ENCODE measurements at regions not wholly inside any gene's neighbourhood (a gene's known extent, or its start where the extent isn't known, plus 50 kb on each side); places are given as distances from the start of the nearest gene placed in this dataset.
A peak's percentile ranks its signal among the peaks of the same experiment; 100 is the strongest.

GRCh38 chr5:53361708-53362107, 118.7 kb upstream of the FST start:
- peak overlapping the region in 1 of 2 donors; percentile 31 for H3K27ac Mint-ChIP-seq
- peaks cover 3 to 4% of the 10 kb centered on the region in 2 donors for H3K9me3 Mint-ChIP-seq
- H3K36me3 Mint-ChIP-seq: peaks cover 0 to 4% of the 10 kb centered on the region in 2 donors
- DNase-seq (ENCODE audit: low spot score in 2 of 2) (no peak), ATAC-seq (no peak)

DNA sequence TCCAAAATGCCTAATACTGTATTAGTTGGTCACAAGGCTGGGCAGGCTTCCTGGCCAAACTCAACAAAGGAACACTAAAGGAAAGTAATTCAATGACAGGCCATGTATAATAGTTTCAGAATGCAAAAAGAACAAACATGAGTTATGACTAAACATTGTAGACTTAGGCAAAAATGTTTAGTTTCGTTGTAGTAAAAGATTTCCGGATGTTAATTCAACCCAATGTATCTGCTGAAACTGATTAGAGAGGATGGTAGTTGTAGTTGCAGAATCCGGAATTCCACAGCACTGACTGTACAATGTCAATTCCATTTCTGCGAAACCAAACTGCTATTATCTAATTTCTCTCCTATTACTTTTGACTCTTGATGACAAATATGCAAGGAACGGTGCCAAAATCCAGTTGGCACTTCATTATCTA, 117.9 kb upstream of the FST start:
- Mint-ChIP-seq H3K36me3 (peaks cover 0 to 4% of the 10 kb centered on the region in 2 donors), H3K27ac (no peak overlapping the region), H3K9me3 (no peaks in the 10 kb centered on the region)
- ATAC-seq (no peak), DNase-seq (ENCODE audit: low spot score in 2 of 2) (no peak)

DNA sequence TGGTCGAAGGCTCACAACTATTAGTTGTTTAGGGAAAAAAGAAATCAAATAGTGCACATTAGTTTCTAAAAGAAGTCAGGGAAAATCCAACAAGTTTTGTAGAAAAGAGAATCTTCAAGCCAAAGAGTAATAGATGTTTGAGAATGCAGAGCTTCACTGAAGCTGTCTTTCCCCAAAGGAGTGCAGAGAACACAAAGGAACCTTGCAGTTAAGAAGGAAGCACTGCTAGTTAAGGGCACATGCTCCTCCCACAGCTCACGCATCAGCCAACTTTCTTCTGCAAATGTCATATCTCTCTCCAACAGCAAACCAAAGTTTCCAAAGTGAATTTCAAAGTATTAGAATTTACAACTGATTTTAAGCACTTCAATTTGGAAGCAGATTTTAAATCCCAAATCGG, 116.4 kb upstream of the FST start:
- H3K9me3 Mint-ChIP-seq: no peaks in the 10 kb centered on the region
- DNase-seq (ENCODE audit: low spot score in 2 of 2) (no peak), ATAC-seq (no peak)

GRCh38 chr5:53366245-53366644, 114.2 kb upstream of the FST start:
- peak overlapping the region in 1 of 2 donors; percentile 62 for H3K27ac Mint-ChIP-seq

More for the DNA sequence above, 116.4 kb upstream of the FST start:
- peaks cover 0 to 4% of the 10 kb centered on the region in 2 donors for H3K36me3 Mint-ChIP-seq
- H3K27ac Mint-ChIP-seq: no peak overlapping the region

DNA sequence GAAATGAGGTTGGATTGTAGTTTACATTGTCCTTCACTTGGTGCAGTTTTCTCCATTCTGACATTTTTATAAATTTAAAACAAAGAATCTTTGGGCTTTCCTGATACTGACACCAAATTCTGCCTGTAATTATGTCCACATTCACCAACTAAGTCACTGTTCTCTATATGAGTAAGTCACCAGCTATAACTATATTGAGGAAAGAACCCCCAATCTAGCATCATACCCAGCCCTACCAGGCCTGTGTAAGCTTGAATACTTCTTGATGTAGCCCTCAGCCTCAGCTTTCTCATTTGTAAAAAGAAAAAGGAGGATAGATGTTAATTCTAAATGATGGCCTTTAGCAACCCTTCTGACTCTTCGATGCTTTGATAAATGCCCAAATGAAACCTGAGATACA, 112.7 kb upstream of the FST start:
- no peaks in the 10 kb centered on the region for H3K9me3 Mint-ChIP-seq
- peaks cover 0 to 4% of the 10 kb centered on the region in 2 donors for H3K36me3 Mint-ChIP-seq
- no peak overlapping the region for H3K27ac Mint-ChIP-seq
- DNase-seq (ENCODE audit: low spot score in 2 of 2) (no peak), ATAC-seq (peak in 1 of 2 donors; percentile 50)

More at GRCh38 chr5:53366245-53366644, 114.2 kb upstream of the FST start:
- peak in 1 of 2 donors; percentile 97 for ATAC-seq
- DNase-seq (ENCODE audit: low spot score in 2 of 2): no peak
- H3K9me3 Mint-ChIP-seq: no peaks in the 10 kb centered on the region
- H3K36me3 Mint-ChIP-seq: peaks cover 0 to 4% of the 10 kb centered on the region in 2 donors

DNA sequence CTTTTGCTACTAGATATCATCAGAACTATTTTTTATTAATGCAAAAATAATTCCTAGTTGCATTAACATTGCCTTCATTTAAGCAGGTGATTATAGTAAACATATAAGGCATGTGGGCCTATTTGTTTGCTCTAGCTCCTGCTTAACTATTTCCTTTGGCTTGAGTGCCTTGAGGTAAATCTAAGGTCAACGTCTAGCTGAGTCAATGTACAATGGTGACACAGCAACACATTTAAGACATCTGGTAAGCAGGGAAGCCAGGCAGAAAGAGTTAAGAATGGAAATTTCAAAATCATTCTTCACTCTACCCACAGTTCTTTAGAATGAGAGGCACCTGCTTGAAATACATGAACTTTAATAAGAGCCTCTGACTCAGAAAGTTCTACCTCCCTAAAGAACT, 111.9 kb upstream of the FST start:
- H3K9me3 Mint-ChIP-seq: no peaks in the 10 kb centered on the region
- ATAC-seq (no peak), DNase-seq (ENCODE audit: low spot score in 2 of 2) (no peak)
- peaks cover 0 to 4% of the 10 kb centered on the region in 2 donors for H3K36me3 Mint-ChIP-seq
- no peak overlapping the region for H3K27ac Mint-ChIP-seq

GRCh38 chr5:53368966-53369605, 111.3 kb upstream of the FST start:
- H3K27ac Mint-ChIP-seq: no peak overlapping the region
- peaks cover 0 to 4% of the 10 kb centered on the region in 2 donors for H3K36me3 Mint-ChIP-seq
- DNase-seq (ENCODE audit: low spot score in 2 of 2) (no peak), ATAC-seq (no peak)
- no peaks in the 10 kb centered on the region for H3K9me3 Mint-ChIP-seq

DNA sequence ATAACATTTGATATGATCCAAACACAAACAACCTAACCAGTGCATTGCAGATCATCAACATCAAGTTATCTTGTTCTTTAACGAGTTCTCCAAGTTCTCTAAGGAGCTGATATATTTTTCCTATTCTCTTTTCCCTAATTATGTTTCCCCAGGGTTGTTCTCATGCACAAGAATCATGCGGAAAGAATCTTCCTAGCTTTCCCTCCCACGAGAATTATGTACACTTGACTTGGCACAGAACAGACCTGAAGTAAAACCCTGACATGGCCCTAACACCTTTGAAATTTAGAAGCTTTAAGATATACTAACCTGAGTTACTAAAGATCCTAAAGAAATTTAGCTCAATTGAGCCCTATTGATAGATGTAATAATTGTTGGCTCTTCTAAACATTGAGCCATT, 110.7 kb upstream of the FST start:
- no peak for ATAC-seq

DNA sequence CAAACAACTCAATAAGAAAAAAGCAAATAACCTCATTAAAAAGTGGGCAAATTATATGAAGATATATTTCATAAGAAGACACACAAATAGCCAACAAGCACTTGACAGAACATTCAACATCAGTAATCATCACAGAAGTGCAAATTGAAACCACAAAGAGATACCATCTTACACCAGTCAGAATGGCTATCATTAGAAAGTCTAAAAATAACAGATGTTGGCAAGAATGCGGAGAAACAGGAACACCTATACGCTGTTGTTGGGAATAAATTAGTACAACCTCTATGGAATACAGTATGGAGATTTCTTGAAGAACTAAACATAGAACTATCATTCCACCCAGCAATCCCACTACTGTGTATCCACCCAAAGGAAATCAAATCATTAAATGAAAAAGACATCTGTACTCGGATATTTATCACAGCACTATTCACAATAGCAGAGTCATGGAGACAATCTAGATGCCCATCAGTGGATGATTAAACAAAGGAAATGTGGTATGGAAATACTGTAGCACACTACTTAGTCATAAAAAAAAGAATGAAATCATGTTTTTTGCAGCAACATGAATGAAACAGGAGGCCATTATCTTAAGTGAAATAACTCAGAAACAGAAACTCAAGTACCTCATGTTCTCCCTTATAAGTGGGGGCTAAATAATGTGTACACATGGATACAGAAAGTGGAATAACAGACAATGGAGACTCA, 106.8 kb upstream of the FST start:
- DNase-seq (ENCODE audit: low spot score in 2 of 2): no peak
- peak in 1 of 2 donors; percentile 71 for ATAC-seq
- no peaks in the 10 kb centered on the region for H3K36me3 Mint-ChIP-seq
- H3K9me3 Mint-ChIP-seq: peaks cover 0 to 4% of the 10 kb centered on the region in 2 donors
- H3K27ac Mint-ChIP-seq: no peak overlapping the region

More for the DNA sequence above, 110.7 kb upstream of the FST start:
- H3K27ac Mint-ChIP-seq: no peak overlapping the region
- H3K36me3 Mint-ChIP-seq: peaks cover 0 to 4% of the 10 kb centered on the region in 2 donors
- no peak for DNase-seq (ENCODE audit: low spot score in 2 of 2)
- no peaks in the 10 kb centered on the region for H3K9me3 Mint-ChIP-seq

GRCh38 chr5:53376853-53377252, 103.6 kb upstream of the FST start:
- Mint-ChIP-seq H3K36me3 (no peaks in the 10 kb centered on the region), H3K27ac (no peak overlapping the region), H3K9me3 (peaks cover 0 to 4% of the 10 kb centered on the region in 2 donors)
- ATAC-seq: no peak
- no peak for DNase-seq (ENCODE audit: low spot score in 2 of 2)

DNA sequence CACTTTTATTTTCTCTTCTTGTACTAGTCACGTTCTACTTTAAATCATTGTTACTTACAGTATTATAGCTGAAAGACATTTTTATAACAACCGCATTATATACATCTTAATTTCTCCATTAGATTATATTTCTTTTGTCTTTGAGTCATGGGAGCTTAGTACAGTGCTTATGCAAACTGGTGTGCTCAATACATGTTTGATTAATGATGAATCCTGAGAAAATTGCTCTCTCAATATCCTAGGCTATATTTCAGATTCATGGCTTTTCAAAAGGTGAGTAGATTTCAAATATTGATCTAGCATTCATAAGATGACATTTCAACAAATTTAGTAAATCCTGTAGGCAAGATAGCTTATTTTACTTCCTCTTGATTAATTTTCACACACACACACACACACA, 102.2 kb upstream of the FST start:
- DNase-seq (ENCODE audit: low spot score in 2 of 2) (no peak), ATAC-seq (no peak)
- H3K27ac Mint-ChIP-seq: no peak overlapping the region
- H3K36me3 Mint-ChIP-seq: no peaks in the 10 kb centered on the region
- H3K9me3 Mint-ChIP-seq: peaks cover 0 to 4% of the 10 kb centered on the region in 2 donors

DNA sequence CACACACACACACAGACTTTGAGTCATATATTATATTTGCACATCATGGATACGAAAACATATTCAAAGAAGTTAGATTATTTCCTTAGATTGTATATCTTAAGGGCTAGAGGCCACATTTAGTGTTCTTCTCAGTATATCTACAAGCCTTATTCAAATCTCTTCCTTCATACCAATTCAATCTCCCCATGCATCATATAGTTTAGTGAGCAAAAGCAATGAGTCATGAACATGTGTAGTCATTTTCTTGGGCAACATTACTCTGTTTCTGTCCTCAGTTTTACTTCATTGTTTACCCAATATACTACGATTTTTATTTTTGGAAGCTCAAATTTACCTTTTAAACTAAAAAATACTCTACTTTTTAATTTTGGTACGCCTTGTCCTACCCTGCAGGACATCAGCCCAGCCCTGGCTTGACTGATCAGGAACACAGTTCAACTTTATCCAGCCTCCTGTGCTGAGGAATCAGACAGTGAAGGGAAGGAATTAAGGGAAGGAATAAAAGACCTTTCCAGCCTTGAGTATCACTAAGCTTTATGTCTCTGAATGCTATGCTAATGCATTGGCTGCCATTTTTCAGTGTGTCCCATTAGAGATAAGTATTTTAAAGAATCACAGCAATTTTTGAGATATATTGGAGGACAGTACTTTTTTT, 101.7 kb upstream of the FST start:
- DNase-seq (ENCODE audit: low spot score in 2 of 2) (no peak), ATAC-seq (peak in 1 of 2 donors; percentile 73)
- no peak overlapping the region for H3K27ac Mint-ChIP-seq
- peaks cover 0 to 4% of the 10 kb centered on the region in 2 donors for H3K9me3 Mint-ChIP-seq
- no peaks in the 10 kb centered on the region for H3K36me3 Mint-ChIP-seq

- DNase-seq (ENCODE audit: low spot score in 2 of 2) (no peak), ATAC-seq (no peak)
- Mint-ChIP-seq H3K36me3 (peaks cover 7 to 8% of the 10 kb centered on the region in 2 donors), H3K9me3 (peaks cover 6 to 14% of the 10 kb centered on the region in 2 donors), H3K27ac (no peak overlapping the region)
These were observed 94.1 kb upstream of the FST start for GRCh38 chr5:53386341-53386740.

DNA sequence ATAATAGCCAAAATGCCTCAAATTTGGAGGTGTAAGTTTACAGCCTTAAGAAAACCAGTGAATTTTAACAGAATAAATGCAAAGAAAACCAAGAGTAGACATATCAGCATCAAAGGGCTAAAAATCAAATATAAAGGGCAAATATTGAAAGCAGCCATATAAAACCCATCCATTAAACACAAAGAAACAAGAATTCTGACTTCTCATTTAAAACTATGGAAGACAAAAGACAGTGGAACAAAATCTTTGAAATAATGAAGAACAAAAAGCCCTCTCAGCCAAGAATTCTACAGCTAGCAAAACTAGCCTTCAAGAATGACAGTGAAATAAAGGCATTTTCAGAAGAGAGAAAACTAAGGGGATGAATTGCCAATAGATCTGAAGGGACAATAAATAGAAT, 91.3 kb upstream of the FST start:
- DNase-seq (ENCODE audit: low spot score in 2 of 2) (no peak), ATAC-seq (no peak)
- Mint-ChIP-seq H3K36me3 (peaks cover 7 to 8% of the 10 kb centered on the region in 2 donors), H3K27ac (no peak overlapping the region), H3K9me3 (peaks cover 6 to 14% of the 10 kb centered on the region in 2 donors)

DNA sequence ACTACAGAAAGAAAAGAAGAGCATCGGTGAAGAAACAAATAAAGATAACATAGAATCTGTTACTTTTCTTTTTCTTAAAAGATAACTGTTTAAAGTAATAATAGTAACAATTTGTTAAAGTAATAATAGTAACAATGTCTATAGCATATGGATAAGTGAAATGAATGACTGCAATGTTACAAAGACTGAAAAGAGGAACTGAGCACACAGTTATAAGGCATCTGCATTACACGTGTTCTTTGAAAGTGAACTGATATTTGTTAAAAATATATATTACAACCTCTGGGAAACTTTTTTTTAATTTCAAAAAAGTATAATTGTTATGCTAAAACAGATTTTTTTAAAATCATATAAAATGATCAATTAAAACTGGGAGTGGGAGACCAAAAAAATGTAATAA, 88.4 kb upstream of the FST start:
- peaks cover 7 to 8% of the 10 kb centered on the region in 2 donors for H3K36me3 Mint-ChIP-seq
- no peak for ATAC-seq
- H3K9me3 Mint-ChIP-seq: peaks cover 6 to 14% of the 10 kb centered on the region in 2 donors
- DNase-seq (ENCODE audit: low spot score in 2 of 2): no peak
- H3K27ac Mint-ChIP-seq: no peak overlapping the region

DNA sequence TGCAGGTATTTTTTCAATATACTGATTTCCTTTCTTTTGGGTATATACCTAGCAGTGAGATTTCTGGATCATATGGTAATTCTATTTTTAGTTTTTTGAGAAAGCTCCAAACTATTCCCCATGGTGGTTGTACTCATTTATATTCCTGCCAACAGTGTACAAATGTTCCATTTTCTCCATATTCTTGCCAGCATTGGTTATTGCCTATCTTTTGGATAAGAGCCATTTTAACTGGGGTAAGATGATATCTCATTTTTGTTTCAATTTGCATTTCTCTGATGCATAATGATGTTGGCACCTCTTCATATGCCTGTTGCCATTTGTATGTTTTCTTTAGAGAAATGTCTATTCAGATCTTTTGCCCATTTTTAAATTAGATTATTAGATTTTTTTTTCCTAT, 85.6 kb upstream of the FST start:
- Mint-ChIP-seq H3K36me3 (no peaks in the 10 kb centered on the region), H3K9me3 (no peaks in the 10 kb centered on the region), H3K27ac (no peak overlapping the region)
- ATAC-seq: no peak
- DNase-seq (ENCODE audit: low spot score in 2 of 2): no peak

GRCh38 chr5:53397141-53397757, 83.2 kb upstream of the FST start:
- no peak for ATAC-seq
- H3K9me3 Mint-ChIP-seq: no peaks in the 10 kb centered on the region
- no peak for DNase-seq (ENCODE audit: low spot score in 2 of 2)
- no peaks in the 10 kb centered on the region for H3K36me3 Mint-ChIP-seq
- no peak overlapping the region for H3K27ac Mint-ChIP-seq
